ENCODE measurements at regions not wholly inside any gene's neighbourhood (a gene's known extent, or its start where the extent isn't known, plus 50 kb on each side); places are given as distances from the start of the nearest gene placed in this dataset.

DNA sequence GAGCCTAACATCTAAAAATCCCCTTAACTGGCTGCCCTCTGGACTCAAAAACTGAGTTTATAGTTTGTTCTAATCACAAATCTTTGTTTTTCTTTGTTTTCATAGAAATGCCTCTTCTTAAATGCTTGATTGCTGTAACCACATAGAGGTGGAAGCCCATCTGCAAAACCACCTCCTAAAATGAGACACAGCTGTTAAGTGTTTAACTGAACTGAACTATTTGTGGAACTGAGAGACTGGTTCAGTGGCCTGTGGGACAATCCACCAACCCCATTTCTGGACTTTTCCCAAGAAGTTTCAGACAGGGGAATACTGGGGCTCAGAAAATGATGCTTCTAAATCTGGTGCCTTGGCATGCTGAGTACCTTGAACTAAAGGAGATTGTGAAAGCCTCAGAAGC lies 50.9 kb upstream of the TM9SF2 start:
- no peak overlapping the region for H3K4me2 ChIP-seq (replicated peaks; ENCODE audit: extremely low read depth, low read length, poor library complexity, severe bottlenecking)
- no peak for DNase-seq
- no peaks in the 10 kb centered on the region for H3K36me3 ChIP-seq (replicated peaks in 1 of 2; ENCODE audit: control insufficient read depth in 1 of 2, insufficient read depth in 2 of 2, low read length in 2 of 2)
- H3K36me3 Mint-ChIP-seq: no peaks in the 10 kb centered on the region
- no peak overlapping the region for H3K9ac ChIP-seq (ENCODE audit: insufficient read depth, low read length, poor library complexity, severe bottlenecking)
- H3K27ac ChIP-seq (ENCODE audit: low read depth in 1 of 2, low read length in 2 of 2): no peak overlapping the region
- peaks cover 3 to 11% (median 5%) of the 10 kb centered on the region in 7 donors for H3K9me3 Mint-ChIP-seq
- H3K4me1 Mint-ChIP-seq: no peaks in the 10 kb centered on the region
- no peaks in the 10 kb centered on the region for H3K79me2 ChIP-seq (ENCODE audit: insufficient read depth, low read length)
- intact Hi-C loops (cut with micrococcal nuclease): no loop called here
- peaks cover 4 to 5% of the 10 kb centered on the region in 2 donors for H3K9me3 ChIP-seq (replicated peaks in 1 of 2; ENCODE audit: control insufficient read depth in 1 of 2, insufficient read depth in 1 of 2, low read length in 2 of 2)
- TF ChIP-seq, protein P1, sequence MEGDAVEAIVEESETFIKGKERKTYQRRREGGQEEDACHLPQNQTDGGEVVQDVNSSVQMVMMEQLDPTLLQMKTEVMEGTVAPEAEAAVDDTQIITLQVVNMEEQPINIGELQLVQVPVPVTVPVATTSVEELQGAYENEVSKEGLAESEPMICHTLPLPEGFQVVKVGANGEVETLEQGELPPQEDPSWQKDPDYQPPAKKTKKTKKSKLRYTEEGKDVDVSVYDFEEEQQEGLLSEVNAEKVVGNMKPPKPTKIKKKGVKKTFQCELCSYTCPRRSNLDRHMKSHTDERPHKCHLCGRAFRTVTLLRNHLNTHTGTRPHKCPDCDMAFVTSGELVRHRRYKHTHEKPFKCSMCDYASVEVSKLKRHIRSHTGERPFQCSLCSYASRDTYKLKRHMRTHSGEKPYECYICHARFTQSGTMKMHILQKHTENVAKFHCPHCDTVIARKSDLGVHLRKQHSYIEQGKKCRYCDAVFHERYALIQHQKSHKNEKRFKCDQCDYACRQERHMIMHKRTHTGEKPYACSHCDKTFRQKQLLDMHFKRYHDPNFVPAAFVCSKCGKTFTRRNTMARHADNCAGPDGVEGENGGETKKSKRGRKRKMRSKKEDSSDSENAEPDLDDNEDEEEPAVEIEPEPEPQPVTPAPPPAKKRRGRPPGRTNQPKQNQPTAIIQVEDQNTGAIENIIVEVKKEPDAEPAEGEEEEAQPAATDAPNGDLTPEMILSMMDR (IDR thresholded peaks at IDR 0.05): no peak
- H3K4me3 ChIP-seq (replicated peaks in 1 of 3; ENCODE audit: low read depth in 2 of 3, low read length in 3 of 3): no peak overlapping the region
- H3K4me3 Mint-ChIP-seq: no peak overlapping the region
- H4K20me1 ChIP-seq (ENCODE audit: insufficient read depth, low read length): no peaks in the 10 kb centered on the region
- H3K4me1 ChIP-seq (ENCODE audit: control insufficient read depth in 1 of 2, insufficient read depth in 2 of 2, low read length in 2 of 2): no peaks in the 10 kb centered on the region
- H2AFZ ChIP-seq (ENCODE audit: insufficient read depth, low read depth, low read length, poor library complexity, severe bottlenecking): no peak overlapping the region
- H3K27me3 ChIP-seq (ENCODE audit: control insufficient read depth in 2 of 2, insufficient read depth in 2 of 2, low read length in 2 of 2): no peaks in the 10 kb centered on the region
- H3K27ac Mint-ChIP-seq: no peak overlapping the region
- H3K27me3 Mint-ChIP-seq (ENCODE audit: low read depth in 3 of 3): peaks cover 2 to 3% (median 2%) of the 10 kb centered on the region in 3 donors

Measured in CD14-positive monocyte (primary cell).